Gastrocnemius medialis (tissue), 4 donors: ENCODE measurements at regions not wholly inside any gene's neighbourhood (a gene's known extent, or its start where the extent isn't known, plus 50 kb on each side); places are given as distances from the start of the nearest gene placed in this dataset.

ENCODE experiments used
- CTCF ChIP-seq, 5 experiments: fragments of 450-650 bp in 3 of 5; fragments of 200-600 bp in 2 of 5; sonication (generic) in 2 of 5; IDR thresholded peaks in 4 of 5; conservative IDR thresholded peaks in 1 of 5; 1 replicate in 4 of 5; 2 replicates in 1 of 5; pipeline ENCODE4 v1.5.1; 2016 to 2019; ENCODE audit warnings: antibody characterized with exemption in 5 of 5, mild to moderate bottlenecking in 3 of 5, moderate library complexity in 3 of 5
- POLR2A ChIP-seq, 2 donors: fragments of 450-650 bp; IDR thresholded peaks; one replicate each; pipeline ENCODE4 v1.6.1; 2017; ENCODE audit warnings: antibody characterized with exemption in 2 of 2, mild to moderate bottlenecking in 2 of 2, moderate library complexity in 2 of 2

- no peak for TF ChIP-seq CTCF (IDR thresholded peaks at IDR 0.05 in 4 of 5, conservative IDR thresholded peaks at IDR 0.05 in 1 of 5)
- TF ChIP-seq POLR2A (IDR thresholded peaks at IDR 0.05), result no peak
Measured at GRCh38 chr1:78274814-78275213, 216.0 kb upstream of the PTGFR start.
